Endothelial cell of umbilical vein (primary cell): ENCODE measurements at regions not wholly inside any gene's neighbourhood (a gene's known extent, or its start where the extent isn't known, plus 50 kb on each side); places are given as distances from the start of the nearest gene placed in this dataset.

Experiments used
- EZH2 ChIP-seq: IDR thresholded peaks from 2 replicates; pipeline ENCODE4 v1.6.1; 2012; ENCODE audit warnings: borderline replicate concordance, low read depth, mild to moderate bottlenecking, moderate library complexity, low read length, inconsistent platforms; ENCODE audit not compliant: severe bottlenecking
- POLR2AphosphoS5 ChIP-seq: IDR thresholded peaks from 2 replicates; pipeline ENCODE4 v1.6.1; 2012; ENCODE audit warnings: low read depth, mild to moderate bottlenecking, control low read depth, low read length, moderate library complexity; ENCODE audit not compliant: insufficient read depth
- TF ChIP-seq, protein P1 (sequence below), 2 donors: IDR thresholded peaks; 1 replicate in 1 of 2; 2 replicates in 1 of 2; pipeline ENCODE4 v1.5.1; 2011; ENCODE audit warnings: low read length in 2 of 2, mild to moderate bottlenecking in 2 of 2, moderate library complexity in 2 of 2, control low read depth in 1 of 2, inconsistent platforms in 1 of 2, low read depth in 1 of 2; ENCODE audit not compliant: insufficient read depth in 1 of 2; ENCODE audit errors: extremely low read depth in 1 of 2
- TF ChIP-seq, protein P2 (sequence below): IDR thresholded peaks from 2 replicates; pipeline ENCODE4 v1.6.1; 2011; ENCODE audit not compliant: insufficient read depth, insufficient read length

DNA sequence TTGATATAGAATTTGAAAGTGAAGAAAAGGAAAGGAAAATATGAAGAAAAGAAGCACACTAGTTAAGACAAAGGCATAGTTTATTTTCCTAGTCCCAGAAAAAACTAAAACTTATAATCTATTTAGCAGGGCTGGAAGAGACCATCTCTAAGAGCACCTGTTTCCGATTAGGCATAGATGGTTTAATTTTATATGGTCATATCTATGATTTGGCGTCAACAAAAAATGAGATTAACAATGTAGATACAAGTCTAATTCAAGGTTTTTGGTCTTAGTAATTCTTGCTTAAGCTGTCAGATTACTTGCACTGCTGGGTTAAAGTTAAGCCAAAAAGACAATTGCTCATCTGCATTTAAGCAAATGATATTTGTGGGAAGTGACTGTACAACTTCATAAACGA is 502.5 kb upstream of the FSHR start:
- TF ChIP-seq, protein P1, sequence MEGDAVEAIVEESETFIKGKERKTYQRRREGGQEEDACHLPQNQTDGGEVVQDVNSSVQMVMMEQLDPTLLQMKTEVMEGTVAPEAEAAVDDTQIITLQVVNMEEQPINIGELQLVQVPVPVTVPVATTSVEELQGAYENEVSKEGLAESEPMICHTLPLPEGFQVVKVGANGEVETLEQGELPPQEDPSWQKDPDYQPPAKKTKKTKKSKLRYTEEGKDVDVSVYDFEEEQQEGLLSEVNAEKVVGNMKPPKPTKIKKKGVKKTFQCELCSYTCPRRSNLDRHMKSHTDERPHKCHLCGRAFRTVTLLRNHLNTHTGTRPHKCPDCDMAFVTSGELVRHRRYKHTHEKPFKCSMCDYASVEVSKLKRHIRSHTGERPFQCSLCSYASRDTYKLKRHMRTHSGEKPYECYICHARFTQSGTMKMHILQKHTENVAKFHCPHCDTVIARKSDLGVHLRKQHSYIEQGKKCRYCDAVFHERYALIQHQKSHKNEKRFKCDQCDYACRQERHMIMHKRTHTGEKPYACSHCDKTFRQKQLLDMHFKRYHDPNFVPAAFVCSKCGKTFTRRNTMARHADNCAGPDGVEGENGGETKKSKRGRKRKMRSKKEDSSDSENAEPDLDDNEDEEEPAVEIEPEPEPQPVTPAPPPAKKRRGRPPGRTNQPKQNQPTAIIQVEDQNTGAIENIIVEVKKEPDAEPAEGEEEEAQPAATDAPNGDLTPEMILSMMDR (IDR thresholded peaks at IDR 0.05; ENCODE audit: extremely low read depth in 1 of 2, insufficient read depth in 1 of 2, low read depth in 1 of 2, low read length in 2 of 2) = no peak
- TF ChIP-seq POLR2AphosphoS5 (no peak), EZH2 (no peak)
- TF ChIP-seq, protein P2, sequence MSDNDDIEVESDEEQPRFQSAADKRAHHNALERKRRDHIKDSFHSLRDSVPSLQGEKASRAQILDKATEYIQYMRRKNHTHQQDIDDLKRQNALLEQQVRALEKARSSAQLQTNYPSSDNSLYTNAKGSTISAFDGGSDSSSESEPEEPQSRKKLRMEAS = no peak
